ENCODE measurements at regions not wholly inside any gene's neighbourhood (a gene's known extent, or its start where the extent isn't known, plus 50 kb on each side); places are given as distances from the start of the nearest gene placed in this dataset.
A peak's percentile ranks its signal among the peaks of the same experiment; 100 is the strongest.

- no peak for TF ChIP-seq KAT2B (IDR thresholded peaks at IDR 0.05; ENCODE audit: borderline replicate concordance, low read depth, low read length)
Observed at GRCh38 chr3:161848376-161848775, 351.8 kb downstream of the OTOL1 start (continued).

DNA sequence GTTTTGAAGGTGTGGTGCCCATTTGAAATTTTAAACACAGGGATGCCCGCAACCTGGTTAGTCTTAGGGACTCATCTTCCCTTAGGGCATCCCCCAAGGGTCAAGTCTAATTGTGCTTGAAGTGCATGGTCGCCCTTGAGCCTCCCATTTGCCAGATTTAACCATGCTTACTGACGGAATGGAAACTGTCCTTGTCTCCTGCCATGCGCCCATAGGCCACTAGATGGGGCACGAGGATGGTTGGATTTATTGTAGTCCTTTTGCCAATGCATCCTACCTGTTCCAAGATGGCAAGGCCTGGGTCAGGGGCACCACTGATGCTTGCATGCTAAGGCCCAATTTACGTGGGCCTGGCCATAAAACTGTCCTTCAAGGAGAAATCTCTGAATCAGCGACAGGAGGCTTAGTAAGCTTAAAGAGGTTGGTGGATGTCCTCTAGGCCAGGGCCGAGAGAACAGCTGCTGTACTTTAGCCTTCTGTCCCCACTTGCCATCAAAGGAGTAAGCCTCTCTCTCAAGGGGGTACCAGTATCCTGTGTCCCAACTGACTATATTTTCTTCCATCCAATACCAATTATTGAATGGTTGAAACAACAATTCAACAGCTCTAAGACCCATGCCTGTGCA is 355.4 kb downstream of the OTOL1 start:
- Histone ChIP-seq H3K9me3 (ENCODE audit: low read length) (no peaks in the 10 kb centered on the region), H3K36me3 (replicated peaks in 1 of 2; ENCODE audit: control insufficient read depth in 1 of 2, insufficient read depth in 2 of 2, low read length in 2 of 2) (no peaks in the 10 kb centered on the region), H4K20me1 (ENCODE audit: insufficient read depth, low read length) (no peaks in the 10 kb centered on the region), H3K4me2 (ENCODE audit: low read depth, low read length) (no peak overlapping the region), H3K27me3 (ENCODE audit: control insufficient read depth in 1 of 2, insufficient read depth in 2 of 2, low read length in 2 of 2) (no peaks in the 10 kb centered on the region), H3K79me2 (ENCODE audit: insufficient read depth, low read length) (no peaks in the 10 kb centered on the region), H3K4me1 (ENCODE audit: insufficient read depth, low read length) (no peaks in the 10 kb centered on the region), H3K27ac (ENCODE audit: extremely low read length, insufficient read depth, low read length) (no peak overlapping the region), H2AFZ (ENCODE audit: low read length) (no peak overlapping the region), H3K9ac (ENCODE audit: insufficient read depth, low read depth, low read length) (no peak overlapping the region), H3K4me3 (replicated peaks in 1 of 3; ENCODE audit: insufficient read depth in 1 of 3, low read depth in 2 of 3, low read length in 3 of 3) (no peak overlapping the region)
- FAIRE-seq (peak; percentile 63), DNase-seq (ENCODE audit: low spot score) (peak; percentile 36), ATAC-seq (peak; percentile 85)
- TF ChIP-seq HNF1B (CRISPR knock-in tag; IDR thresholded peaks at IDR 0.05) (no peak), CTCF (CRISPR knock-in tag; IDR thresholded peaks at IDR 0.05) (peak; percentile 89), RAD21 (CRISPR knock-in tag; IDR thresholded peaks at IDR 0.05) (peak; percentile 59), STAG1 (CRISPR knock-in tag; IDR thresholded peaks at IDR 0.05) (peak; percentile 88), DNMT3B (CRISPR knock-in tag; conservative IDR thresholded peaks at IDR 0.05) (no peak), XRCC5 (optimal IDR thresholded peaks at IDR 0.05; ENCODE audit: low read length) (peak; percentile 33), MAF1 (CRISPR knock-in tag; IDR thresholded peaks at IDR 0.05; ENCODE audit: borderline replicate concordance) (no peak), NCOR1 (IDR thresholded peaks at IDR 0.05; ENCODE audit: borderline replicate concordance, low read length) (no peak), ZNF629 (CRISPR knock-in tag; conservative IDR thresholded peaks at IDR 0.05) (peak; percentile 76), SMC3 (IDR thresholded peaks at IDR 0.05; ENCODE audit: low read length) (peak; percentile 60)
- 19% methylated on average over 5 of the region's 8 CpGs for WGBS (ENCODE audit: low lambda C conversion rate)
- POLR2A ChIA-PET = no interaction called here
- intact Hi-C loops (cut with micrococcal nuclease; ENCODE audit: unreplicated experiment) = loop anchor here (2.0 to 5.0 kb wide), 3 partner anchors 293 to 1770 kb away; no protein-coding TSS in a partner anchor
- BruUV-seq (replicated peaks) = no TSS peak
- in situ Hi-C loops (cut with HindIII; ENCODE audit: extremely low pct_ligation_motif_present, low pct_unique_long_range_greater_than_20kb) = loop anchor here (25.0 kb wide), 1 partner anchor 1185 kb away; no protein-coding TSS in a partner anchor
- CTCF ChIA-PET (ENCODE audit: low intra/inter-chr PET ratio, low total read pairs) = interaction anchor here (0.7 to 1.2 kb wide), 3 partner anchors 292 to 1638 kb away, joined by 3 read pairs; no protein-coding TSS in a partner anchor

Measured in HepG2 (cell line).